DMS 273 (cell line): ENCODE measurements at regions not wholly inside any gene's neighbourhood (a gene's known extent, or its start where the extent isn't known, plus 50 kb on each side); places are given as distances from the start of the nearest gene placed in this dataset.
A peak's percentile ranks its signal among the peaks of the same experiment; 100 is the strongest.

ENCODE experiments used
- DNase-seq: peaks from one replicate; lab custom pipeline; 2025; ENCODE audit not compliant: unreplicated experiment; lab: John Stamatoyannopoulos, UW

DNA sequence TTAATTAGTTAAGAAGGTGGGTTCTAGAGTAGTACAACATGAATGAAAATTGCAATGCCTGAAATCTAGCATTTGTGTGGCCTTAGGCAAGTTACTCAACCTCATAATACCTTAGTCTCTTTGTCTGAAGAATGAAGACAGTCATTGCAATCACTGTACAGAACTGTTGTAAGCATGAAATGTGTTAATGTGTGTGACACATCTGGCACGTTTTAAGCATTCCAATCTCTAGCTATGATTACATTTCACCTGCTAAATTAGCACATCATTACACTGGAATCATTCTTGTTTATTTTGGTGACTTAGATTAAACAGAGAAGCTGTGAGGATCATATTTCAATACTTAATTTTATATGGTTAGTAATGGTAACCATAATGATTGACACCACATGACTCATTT, 629.7 kb upstream of the KIF2B start:
- no peak for DNase-seq

DNA sequence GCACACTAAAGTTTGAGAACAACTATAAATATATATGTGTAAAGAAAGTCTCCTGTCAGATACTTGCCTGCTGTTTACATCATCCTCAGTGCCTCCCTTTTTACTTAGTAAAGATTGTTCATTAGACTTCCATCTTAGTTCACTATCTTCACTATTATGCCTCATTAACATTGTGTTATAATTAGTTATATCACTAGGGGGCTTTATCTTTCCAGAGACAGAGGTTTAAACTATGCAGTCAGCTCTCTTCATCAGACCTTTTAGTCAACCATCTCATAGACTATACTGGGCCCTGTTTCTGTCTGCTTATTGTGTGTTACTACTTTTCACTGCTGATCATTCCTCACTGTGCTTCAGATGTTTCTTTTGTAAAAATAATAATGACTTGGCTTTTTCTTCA, 630.8 kb upstream of the KIF2B start:
- DNase-seq, result peak; percentile 23

DNA sequence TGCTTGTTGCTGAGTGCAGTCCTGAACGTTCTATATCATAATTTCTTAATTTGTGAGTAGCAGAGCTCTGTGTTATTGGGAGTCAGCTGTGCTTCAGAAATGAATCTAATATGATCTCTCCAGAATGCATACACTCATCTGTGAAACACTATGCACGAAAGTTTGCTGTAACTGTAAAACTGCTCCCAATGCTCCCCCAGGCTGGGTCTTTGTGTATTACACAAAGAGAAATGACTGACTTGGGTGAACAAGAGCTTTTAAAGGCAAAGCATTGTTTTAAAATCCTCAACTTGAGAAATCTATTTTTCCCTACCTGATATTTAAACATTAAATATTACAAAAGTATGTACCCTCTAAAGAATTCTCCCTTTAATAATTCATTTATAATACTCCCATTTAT, 636.7 kb upstream of the KIF2B start:
- peak; percentile 1 for DNase-seq

DNA sequence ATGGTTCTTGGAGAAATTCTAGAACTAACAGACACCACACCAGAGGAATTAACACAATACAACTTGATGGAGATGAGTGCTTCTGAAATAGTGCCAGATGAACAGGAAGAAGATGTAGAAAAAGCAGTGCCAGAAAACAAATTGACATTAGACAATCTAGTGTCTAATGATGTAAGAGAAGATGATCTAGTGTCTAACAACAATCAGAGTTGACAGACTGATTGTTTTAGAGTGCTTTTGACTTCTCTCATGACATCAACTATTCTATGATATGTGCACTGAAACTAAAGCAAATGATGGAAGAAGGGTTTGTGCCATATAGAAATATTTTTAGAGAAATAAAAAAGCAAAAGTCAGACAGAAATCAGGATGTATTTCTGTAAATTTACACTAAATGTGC, 646.1 kb upstream of the KIF2B start:
- DNase-seq, result no peak

DNA sequence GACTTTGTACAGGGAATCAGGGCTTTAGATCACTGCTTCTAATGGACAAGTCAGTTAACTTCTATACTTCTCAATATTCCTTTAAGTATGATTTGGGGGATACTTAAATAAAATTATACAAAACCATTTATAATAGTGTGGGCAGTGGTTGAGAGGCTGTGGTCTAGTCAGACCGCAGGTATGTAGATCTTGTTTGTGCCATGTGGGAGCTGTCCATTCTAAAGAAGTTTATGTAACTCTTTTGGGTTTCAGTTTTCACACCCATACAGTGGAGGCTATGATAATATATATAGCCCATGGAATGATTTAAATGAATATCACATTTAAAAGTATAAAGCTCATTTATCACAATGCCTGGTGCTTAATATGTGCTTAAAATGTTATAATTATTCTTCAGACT, 654.3 kb upstream of the KIF2B start:
- no peak for DNase-seq

DNA sequence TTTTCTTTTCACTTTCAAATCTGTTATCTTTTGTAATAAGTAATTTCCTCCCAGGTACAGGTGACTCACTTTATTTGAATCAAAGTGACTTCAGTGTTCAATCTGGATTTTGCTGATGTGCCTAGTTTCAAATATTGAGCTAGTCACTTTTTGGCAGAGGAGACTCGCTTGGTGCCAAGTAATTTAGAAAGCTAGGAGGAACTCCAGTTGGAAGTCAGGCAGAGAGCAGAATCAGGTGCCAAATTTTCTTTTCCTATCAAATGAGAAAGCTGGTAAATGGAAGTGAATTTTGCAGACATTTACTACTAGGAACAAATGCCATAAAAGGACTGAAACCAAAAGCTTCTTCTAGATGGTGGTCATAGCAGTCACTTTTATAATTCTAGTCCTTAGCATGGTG, 656.0 kb upstream of the KIF2B start:
- DNase-seq, result no peak

DNA sequence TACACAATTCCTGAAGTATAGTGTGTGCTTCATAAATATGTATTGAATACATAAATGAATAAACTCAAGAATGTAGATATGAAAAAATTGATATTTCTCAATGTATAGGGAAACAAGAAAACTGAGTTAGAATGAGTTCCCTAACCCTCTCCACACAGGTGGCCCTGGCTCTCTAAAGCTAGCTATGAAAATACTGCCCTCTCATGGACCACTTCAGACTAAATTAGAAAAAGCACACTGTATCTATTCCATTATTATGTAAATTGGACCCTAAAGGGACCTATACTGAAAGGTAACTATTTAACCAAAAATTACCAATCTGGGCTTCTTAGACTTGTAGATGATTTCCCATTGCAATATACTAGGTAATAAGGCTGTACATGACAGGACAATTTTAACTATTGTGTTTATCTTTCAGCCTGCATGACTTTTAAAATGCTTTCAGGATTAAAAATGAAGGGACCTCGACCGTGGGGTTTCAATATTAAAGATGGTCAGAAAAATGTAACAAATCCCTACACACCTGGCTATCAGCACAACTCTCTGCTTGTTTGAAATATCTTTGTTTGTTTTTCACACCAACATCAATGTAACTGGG, 672.5 kb upstream of the KIF2B start:
- peak; percentile 61 for DNase-seq

DNA sequence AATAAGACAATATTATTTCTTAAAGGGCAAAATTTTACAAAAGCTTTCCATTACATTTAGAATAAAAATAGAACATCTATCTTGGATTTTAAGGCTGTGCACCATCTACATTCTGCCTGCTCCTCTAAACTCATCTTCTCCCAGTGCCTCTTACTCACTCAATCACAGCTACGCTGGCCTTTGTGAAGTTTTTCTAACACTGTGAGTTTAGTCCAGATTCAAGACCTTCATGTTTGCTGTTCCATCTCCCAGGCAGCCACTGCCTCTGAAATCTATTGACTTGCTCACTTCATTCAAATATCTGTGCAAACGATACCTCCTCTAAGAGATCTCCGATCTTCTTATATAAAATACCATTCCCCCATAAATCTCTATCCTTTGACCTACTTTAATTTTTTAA, 673.4 kb upstream of the KIF2B start:
- DNase-seq, result no peak

DNA sequence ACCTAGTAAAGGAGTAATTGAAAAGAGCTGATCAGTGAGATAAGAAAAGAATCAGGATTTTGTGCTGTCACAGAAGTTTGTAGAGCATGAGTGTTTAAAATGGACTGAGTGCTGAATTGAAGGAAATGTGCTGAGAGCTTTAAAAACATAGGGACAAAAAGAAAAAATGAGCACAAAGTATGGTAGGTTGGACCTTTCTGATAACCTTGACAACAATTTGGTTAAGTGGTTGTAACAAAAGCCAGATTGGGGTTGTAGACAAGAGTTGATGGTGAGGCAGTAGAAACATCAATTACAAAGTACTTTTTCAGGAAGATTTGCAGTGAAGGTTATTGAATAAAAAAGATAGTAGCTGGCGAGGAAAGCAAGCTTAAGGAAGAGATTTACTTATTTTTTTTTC, 674.7 kb upstream of the KIF2B start:
- no peak for DNase-seq

DNA sequence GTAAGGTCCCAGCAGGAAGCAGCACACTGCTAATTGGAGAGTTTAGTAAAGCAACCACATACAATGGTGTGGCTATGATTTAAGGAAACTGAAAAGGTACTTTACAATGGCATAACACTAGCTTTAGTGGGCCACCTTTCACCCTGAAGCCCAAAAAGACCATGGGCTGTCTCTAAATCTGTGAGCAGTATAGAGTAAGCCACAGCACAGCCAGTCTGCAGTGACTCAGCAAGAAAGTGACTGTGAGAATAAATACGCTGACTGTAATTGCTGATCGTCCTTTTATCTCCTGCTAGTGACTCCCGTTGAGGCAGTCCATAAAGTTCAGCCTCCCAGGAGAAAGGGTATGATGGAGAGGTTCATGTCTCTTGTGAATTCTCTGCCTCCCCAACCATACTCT, 679.8 kb upstream of the KIF2B start:
- no peak for DNase-seq

DNA sequence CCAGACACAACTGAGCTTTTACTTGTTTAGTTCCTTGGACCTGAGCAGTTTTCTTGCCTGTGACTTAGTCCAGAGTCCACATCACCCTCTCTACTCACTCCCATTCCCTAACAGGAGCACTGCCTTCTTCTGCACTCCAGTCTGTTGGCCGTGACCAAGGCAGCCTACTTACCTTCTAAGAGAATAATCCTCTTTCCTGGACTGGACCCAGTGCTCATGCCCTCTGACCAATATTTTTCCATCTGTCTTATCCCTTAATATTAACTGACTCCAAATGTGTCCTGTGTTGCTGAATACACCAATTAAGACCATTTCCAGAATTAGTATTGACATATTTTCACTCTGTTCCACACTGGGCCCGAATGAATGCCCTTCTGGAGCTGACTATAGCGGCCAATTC, 681.0 kb upstream of the KIF2B start:
- DNase-seq, result no peak

DNA sequence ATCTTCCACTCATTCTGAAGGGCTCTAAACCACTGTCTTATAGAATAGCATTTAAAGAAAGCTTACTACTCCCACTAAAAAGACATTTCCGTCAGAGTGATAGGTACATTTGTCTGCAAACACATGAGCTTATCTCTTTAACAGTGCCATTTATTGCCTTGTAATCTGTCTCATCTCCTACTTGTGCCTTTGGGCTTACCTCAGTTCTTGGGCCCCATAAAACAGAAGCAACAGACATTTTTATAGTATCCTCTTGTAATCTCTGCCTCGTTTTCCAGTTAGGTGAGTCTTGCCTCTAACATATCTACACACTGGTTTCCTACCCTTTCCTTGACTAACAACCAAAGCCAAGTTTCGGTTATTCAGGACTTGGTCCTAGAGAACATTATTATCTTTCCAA, 681.4 kb upstream of the KIF2B start:
- DNase-seq, result no peak

DNA sequence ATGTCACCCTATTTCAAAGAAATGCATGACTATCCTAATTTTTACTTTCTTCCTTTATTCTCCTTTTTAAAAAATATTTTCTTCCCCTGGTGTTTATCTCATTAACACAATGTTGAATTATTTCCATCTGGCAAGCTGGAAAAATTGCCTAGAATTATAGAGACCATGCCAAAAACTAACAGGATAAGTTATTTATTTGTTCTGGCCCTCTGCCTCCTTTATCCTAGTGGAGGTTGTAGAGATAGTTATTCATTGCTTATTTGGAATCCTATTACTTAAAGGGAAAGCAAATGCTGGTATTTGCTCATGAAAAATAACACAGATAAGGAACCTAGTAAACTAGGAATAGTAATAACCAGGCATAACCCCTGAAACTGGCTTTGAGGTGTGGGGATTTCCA, 684.9 kb upstream of the KIF2B start:
- peak; percentile 15 for DNase-seq

DNA sequence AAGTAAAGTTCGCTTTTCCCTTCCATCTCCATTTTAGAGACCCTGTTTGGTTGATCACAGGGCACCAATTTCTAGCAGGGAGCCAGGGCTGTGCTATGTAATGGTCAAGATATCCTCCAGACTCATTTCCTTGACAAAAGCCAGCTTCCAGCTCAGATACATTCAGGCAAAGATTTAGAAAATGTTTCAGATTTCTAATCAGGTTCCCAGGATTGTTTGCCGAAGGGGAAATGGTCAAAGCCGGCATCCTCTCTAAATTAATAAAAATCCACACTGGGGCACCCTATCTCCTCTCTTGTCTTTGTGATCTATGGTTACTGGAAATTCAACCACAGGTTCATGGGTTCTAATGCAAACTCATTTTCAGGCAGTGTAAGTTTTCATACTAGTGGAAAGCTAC, 686.8 kb upstream of the KIF2B start:
- no peak for DNase-seq

DNA sequence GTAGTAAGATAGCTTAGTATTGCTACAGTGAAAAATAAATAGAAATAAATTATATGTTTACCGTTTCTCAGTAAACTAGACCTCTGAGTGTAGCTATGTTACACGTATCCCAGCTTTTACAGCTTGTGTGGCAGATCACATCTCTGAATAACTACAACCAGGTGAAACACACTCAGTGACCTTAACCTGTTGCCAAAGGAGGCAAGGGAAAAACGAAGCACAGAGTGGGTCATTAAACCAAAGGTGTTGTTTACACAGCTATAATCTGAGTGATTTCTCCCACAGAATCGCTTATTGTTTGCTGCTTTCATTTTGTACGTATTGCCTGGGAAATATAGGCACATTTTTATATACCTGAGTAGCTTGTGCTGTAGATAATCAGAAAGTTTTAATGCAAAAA, 688.2 kb upstream of the KIF2B start:
- DNase-seq, result no peak

DNA sequence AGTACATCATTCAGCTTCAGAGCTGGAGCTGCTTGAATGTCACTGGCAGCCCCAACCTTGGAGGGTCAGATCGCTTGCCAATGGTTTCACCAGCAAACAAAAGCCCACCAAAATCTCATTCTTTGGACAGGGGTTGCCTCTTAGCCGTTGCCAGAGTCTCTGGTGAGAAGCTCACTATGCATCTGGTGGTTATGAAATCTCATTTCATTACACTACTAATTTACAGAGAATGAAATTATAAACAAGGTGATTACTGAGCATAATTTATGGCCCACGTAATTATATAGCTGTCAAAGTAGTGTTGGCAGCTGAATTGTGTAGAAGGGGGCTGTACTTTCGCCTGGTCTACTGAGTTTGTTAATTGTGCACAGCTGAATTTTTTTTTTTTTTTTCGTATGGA, 688.9 kb upstream of the KIF2B start:
- peak; percentile 21 for DNase-seq

DNA sequence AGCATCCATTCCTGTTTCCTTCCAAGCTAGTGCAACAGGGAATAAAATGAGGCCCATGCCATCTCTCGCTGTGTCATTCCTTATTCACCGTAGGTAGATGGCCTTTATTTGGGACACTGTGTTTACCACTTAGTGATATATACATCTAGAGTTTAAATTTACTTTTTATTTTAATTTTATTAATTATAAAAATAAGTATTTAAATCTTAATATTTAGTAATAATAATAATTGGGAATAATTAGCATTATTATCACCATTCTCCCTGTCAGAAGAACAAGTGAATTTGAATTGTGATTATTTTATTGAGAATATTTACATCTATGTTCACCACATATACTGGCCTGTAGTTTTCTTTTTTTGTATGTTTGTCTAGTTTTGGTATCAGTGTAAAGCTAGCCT, 692.9 kb upstream of the KIF2B start:
- DNase-seq, result no peak

DNA sequence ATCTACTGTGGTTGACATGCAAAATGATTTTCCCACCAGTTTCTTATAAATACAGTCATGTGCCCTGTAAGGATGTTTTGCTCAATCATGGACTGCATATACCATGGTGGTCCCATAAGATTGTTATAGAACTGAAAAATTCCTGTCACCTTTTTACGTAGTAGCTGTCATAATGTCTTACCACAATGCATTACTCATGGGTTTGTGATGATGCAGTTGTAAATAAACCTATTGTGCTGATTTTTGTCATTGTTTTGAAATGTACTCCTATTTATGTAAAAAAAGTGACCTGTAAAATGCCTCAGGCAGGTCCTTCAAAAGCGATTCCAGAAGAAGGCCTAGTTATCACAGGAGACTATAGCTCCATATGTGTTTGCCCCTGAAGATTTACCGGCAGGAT, 695.4 kb upstream of the KIF2B start:
- no peak for DNase-seq

DNA sequence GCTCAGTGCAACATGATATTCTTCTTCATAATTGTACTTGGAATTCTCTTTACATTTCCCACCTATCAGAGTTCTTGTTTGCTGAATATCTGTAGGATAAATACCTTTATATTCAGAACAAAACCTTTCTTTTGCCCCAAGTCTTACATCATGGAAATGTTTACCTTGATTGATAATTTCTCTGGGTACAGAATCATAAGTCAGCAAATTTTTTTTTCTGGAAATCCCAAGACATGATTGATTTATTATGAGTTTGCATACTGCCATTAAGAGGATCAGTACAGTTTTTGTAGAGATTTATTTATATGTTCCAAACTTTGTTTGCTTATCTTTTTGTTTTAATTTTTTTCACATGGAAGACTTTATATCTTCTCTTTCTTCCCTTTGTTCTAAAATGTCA, 699.8 kb upstream of the KIF2B start:
- no peak for DNase-seq

DNA sequence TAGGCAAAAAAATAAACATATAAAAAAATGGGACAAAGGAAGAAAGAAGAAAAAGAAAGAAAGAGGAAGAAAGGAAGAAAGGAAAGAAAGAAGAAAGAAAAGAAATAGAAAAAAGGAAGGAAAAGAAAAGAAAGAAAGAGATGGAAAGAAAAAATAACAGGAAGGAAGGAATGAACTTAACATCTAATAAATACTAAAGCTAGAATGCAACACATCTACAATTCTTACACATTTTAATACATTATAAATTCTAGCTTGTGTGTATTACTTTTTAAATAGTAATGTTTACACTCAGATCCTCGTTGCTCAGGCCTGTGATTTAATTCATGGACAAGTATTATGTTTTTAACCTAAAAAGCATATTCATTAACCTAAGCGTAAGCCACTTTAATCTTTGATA, 703.0 kb upstream of the KIF2B start:
- no peak for DNase-seq

DNA sequence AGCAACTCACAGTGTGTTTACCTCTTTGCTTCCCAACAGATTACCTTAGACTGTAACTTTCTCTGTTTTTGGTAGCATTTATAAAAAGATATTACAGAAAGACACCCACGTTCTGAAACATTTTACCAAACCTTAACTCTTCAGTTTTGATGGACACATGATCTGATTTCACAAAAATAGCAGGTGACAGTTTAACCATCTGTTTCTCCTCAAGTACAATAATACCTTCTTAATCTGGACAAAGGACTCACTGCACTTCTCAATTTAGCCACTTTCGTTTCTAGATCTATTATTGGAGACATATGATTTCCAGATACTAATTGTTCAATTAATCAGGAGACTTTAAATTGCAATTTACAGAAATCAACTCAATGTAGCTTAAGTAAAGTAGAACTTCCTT, 703.8 kb upstream of the KIF2B start:
- DNase-seq, result no peak

DNA sequence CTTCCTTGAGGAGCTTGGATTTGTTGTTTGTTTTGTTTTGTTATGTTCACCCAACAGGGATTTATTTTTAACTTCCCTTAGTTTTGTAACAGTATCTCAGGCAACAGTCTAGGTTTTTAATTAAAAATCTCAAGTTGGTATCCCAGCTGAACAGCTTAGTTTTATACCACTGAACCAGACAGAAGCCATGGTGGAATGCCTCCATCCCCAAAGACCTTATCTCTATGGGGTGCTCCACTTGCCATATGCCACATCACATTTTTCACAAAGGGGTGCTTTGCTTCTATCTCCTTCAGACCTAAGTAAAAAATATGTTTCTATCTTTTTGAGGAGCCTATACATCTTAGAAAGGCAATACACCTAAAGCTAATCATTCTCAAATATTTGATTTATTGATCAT, 715.8 kb upstream of the KIF2B start:
- DNase-seq, result no peak

DNA sequence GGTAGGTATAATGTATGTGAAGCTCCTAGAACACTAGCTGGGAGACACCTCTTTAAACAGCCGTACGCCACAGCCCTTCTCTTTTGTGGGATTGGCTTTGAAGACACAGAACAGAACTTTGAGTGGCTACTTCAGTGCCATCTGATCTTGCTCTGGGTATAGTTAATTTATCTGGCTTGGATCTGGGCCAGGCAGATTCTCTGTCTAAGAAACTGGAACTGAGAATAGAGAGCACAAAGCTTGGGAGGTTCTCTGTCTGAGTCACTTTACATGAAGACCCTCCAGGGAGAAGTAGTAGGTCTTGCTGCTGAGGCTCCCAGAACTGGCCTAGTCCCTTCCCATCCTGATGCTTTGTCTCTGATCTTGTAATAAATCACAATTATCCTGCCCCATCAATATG, 721.0 kb upstream of the KIF2B start:
- DNase-seq, result no peak

DNA sequence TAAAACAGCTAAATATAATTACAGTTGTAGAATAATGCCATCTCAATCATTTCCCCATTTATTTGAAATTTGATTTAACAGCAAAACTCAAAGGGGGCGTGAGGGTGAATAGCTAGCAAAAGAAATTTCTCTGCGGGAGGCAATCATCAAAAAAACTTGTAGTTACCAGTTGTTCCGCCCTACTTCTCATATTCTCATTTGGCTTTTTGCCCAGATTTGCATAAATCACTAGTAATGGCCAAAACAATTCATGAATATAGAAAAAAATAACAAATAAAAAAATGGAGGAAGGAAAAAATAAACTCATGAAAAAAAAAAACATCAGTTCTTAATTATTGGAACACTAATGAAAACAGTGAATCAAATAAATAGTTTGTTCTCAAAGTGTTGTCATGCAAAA, 722.6 kb upstream of the KIF2B start:
- peak; percentile 35 for DNase-seq
